Smooth muscle cell of the brain vasculature (primary cell): ENCODE measurements at regions not wholly inside any gene's neighbourhood (a gene's known extent, or its start where the extent isn't known, plus 50 kb on each side); places are given as distances from the start of the nearest gene placed in this dataset.

ENCODE experiments used
- DNase-seq: peaks from one replicate; pipeline ENCODE4 v3.0.0-alpha.2; 2012; ENCODE audit warnings: low read depth, low spot score

DNA sequence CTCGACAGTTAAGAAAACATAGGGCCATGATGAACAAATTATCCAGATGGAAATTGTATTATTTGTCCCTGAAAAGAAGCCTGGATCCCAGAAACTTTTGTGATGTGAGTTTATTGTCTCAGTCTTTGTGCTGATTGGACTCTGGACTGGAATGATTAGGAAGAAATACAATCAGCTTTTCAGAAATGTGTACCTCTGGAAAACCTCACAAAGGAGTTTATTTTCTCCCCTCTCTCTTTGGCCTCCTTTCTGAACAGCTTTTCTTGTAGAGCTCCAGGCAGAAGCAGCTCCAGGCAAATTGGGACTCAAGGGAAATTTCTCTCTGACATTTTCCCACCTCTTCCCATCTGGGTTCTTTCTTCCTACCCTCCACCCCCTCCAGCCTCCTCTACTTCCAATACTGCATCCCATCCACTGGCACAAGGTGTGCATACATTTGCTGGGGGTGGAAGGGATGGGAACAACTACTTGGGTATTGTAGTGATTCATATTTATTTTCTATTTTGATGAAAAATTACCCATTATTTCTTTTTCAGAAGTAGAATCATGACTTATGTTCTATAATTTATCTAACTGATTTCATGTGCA lies 119.7 kb downstream of the CD47 start:
- no peak for DNase-seq

GRCh38 chr3:107969994-107970819 lies 120.6 kb downstream of the CD47 start:
- DNase-seq = peak; percentile 59

DNA sequence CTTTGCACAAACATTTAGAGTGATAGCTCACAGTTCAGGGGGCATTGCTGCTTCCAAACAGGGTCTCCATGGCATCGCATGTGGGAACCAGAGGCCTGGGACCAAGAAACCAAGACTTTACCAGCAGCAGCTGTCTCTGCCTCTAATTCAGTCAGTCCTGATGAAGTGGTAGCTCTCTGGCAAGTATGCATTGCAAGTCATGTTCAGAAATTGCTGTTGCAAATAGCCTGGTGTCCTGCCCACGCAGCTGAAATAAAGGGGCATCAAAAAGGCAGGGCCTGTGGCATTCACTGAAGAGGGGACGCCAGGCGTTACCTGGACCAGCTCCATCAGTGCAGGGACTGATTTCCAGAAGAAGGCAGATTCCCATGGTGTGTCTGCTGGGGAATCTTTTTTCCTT lies 121.3 kb downstream of the CD47 start:
- no peak for DNase-seq

DNA sequence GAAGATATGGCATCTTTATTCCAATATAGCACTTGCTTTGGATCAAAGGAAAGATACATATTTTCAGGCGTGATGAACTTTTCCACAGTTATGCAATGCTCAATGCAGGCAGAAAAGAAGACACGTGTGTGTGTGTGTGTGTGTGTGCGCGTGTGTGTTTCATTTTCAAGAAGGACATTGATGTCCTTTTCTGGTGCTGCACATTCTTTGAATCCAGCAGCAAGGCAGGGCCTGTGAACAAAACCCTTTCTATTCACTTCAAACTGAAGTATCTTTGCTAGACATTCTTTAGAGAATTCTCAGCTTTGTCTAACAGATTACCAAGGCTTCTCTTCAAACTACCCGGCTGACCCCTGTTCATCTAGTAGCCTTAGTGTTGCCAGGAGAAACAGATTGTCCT lies 124.6 kb downstream of the CD47 start:
- DNase-seq = no peak

DNA sequence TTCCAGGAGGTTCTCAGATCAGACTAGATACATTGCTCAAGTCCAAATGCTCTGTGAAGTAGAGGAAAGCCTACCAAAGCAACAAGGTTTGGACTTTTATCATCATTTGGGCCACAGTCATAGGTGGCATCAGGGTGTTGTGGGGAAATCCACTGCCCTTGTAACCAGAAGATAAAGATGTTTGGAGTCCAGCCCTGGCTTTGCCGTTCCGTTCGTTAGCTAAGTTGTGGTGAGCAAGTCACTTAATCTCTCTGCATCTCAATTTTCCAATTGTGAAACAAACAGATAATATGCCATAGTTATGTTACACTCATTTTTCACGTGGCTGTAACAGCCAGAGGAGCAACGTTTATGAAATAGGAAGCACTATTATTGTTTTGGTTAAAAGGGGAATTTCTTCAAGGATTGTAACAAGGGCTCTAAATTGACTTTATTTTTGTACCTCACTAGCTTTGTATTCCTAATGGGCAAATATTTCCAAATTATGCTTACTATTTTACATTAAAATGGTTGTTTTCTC lies 125.6 kb downstream of the CD47 start:
- no peak for DNase-seq

GRCh38 chr3:107963581-107963980 lies 127.2 kb downstream of the CD47 start:
- DNase-seq = no peak

- no peak for DNase-seq
These were observed 127.9 kb downstream of the CD47 start for GRCh38 chr3:107962946-107963345.

GRCh38 chr3:107962037-107962436 lies 128.8 kb downstream of the CD47 start:
- DNase-seq = no peak

DNA sequence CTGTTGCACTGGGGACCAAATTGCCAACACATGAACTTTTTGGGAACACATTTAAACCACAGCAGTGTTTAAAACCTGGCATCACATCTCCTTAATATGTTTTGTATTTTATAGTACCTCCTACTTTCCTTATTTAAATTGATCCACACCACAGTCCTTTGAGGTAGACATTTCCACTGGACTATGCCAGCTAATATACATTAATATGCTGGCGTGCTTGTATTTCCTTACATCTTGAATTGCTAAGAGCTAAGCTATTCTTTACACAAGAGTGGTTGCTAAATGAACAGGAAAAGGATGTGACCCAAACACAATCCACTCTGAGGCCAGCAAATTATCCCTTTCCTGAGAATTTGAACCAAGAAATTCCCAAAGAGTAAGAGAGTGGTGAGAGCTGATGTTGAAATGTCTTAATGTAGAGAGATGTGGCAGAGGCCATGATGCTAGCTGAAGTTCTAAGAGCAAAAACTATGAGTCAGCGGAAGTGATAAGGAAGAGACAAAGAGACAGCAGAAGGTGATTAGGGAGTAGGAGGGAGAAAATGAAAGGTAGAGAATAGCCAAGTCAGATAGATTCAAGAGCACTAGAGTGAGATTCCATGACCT lies 131.2 kb downstream of the CD47 start:
- DNase-seq = no peak

DNA sequence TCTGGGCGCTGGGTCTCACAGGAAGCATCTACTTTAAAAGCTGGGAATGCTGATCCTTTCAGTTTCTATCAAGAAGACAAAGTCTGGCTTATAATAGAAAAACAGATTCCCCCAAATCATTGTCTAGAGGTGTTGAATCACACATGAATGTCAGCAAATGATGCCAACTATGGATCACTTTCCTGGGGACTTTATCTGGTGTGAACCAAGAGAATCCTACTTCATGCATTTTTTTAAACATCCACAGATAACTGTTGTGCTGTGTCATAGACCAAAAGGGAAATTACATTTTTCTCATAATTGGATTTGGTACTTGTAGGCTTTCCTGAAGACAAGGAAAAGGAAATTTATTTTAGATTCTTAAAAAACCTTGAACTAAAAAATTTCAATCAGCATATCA lies 132.7 kb downstream of the CD47 start:
- no peak for DNase-seq

- no peak for DNase-seq
These were observed 133.6 kb downstream of the CD47 start for GRCh38 chr3:107956991-107957900.

DNA sequence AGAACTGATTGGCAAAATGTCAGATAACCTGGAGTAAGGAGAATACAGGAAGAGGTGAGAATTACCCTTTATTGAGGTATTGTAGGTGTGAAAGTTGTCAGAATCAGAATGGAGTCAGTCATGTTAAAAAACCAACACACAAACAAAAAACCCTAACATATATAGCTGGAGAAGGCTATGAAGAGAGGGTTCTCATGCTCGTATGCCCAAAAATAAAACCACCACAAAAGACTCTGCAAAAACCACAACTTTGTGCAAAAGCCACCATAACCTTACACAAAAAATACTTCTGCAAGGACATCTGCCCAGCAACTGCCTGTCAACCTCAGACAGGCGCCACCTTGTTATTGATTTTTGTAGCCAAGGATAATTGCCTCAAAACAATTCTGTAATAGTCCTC lies 136.0 kb downstream of the CD47 start:
- DNase-seq = no peak

- DNase-seq = no peak
These were observed 137.1 kb downstream of the CD47 start for GRCh38 chr3:107953722-107954121.

DNA sequence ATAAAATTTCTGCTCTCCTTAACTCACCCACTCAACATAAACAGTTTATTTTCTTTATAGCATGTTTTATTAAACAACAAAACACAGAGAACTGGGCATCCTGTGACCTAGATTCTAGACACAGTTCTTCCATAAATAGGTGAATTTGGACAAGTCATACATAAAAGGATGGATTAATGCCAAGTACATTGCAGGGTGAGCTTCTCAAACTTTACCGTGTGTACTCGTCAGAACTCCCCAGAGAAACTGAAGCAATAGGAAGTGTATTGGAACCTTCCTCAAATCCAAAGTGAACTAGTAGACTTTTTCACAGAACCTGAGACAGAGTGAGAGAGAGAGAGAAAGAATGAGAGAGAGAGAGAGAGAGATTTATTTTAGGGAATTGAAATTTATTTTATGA lies 139.7 kb downstream of the CD47 start:
- DNase-seq = no peak

DNA sequence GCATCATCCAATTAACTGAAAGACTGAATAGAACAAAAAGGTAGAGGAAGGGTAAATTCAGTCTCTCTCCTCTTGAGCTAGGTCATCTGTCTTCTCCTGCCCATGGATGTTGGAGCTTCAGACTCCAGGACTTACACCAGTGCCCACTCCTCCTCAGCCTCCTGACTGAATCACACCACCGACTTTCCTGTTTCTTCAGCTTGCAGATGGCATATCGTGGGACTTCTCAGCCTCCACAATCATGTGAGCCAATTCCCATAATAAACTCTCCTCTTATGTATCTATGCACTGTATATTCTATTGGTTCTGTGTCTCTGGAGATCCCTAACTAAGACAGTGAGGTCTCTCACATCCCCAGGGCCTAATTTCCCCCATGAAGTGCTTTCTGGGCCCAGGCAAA lies 140.4 kb downstream of the CD47 start:
- no peak for DNase-seq

DNA sequence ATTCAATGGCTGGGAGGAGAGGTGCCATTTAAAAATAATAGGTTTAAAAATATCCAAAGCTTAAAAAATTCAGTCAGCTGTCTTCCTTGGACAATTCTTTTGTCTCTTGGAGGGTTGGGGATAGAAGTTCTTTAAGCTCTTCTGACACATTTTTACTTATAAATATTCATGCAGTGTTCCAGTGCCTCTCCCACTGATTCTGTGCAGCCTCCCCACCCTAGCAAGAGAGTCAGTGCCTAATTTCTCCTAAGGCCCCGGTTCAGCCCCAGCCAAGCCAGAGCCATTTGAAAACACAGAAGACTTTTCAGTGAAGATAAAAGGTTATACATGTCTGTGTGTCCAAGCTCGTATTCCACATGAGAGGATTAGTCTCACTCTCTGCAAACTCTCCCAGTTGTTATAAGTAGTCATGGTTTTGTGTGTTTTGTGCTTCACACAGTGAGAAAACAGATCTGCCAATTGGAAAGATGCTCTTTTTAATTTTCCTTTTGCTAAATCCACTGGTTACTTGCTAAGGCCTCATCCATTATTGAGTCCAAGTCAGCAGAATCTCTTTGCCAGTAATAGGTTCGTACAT lies 141.3 kb downstream of the CD47 start:
- DNase-seq = no peak

GRCh38 chr3:107947203-107947602 lies 143.6 kb downstream of the CD47 start:
- no peak for DNase-seq

- no peak for DNase-seq
These were observed 144.1 kb downstream of the CD47 start for GRCh38 chr3:107946700-107947099.

GRCh38 chr3:107945417-107946094 lies 145.3 kb downstream of the CD47 start:
- DNase-seq = no peak

- DNase-seq = no peak
These were observed 146.9 kb downstream of the CD47 start for GRCh38 chr3:107943786-107944523.
